Parathyroid adenoma (tissue), 2 donors: ENCODE measurements at regions not wholly inside any gene's neighbourhood (a gene's known extent, or its start where the extent isn't known, plus 50 kb on each side); places are given as distances from the start of the nearest gene placed in this dataset.

Experiments used
- H2AFZ ChIP-seq: fragments of 300-600 bp; sonication (generic); one replicate; pipeline ENCODE4 v1.7.0; 2017; ENCODE audit warnings: antibody characterized with exemption, mild to moderate bottlenecking
- H3K27ac ChIP-seq: fragments of 300-600 bp; sonication (generic); one replicate; pipeline ENCODE4 v1.7.0; 2017
- H3K27me3 ChIP-seq: fragments of 300-600 bp; sonication (generic); one replicate; pipeline ENCODE4 v1.7.0; 2017; ENCODE audit warnings: low read length; ENCODE audit not compliant: control insufficient read depth, insufficient read depth
- H3K36me3 ChIP-seq: fragments of 300-600 bp; sonication (generic); one replicate; pipeline ENCODE4 v1.7.0; 2017; ENCODE audit warnings: low read length; ENCODE audit not compliant: control insufficient read depth, insufficient read depth
- H3K4me1 ChIP-seq: fragments of 300-600 bp; sonication (generic); one replicate; pipeline ENCODE4 v1.7.0; 2017; ENCODE audit warnings: control low read depth
- H3K4me2 ChIP-seq: fragments of 300-600 bp; sonication (generic); one replicate; pipeline ENCODE4 v1.7.0; 2017; ENCODE audit warnings: low read length
- H3K4me3 ChIP-seq: fragments of 300-600 bp; sonication (generic); one replicate; pipeline ENCODE4 v1.7.0; 2017; ENCODE audit warnings: low read depth, low read length
- H3K79me2 ChIP-seq: fragments of 300-600 bp; sonication (generic); one replicate; pipeline ENCODE4 v1.7.0; 2017; ENCODE audit warnings: control low read depth
- H3K9ac ChIP-seq: fragments of 300-600 bp; sonication (generic); one replicate; pipeline ENCODE4 v1.7.0; 2017; ENCODE audit warnings: mild to moderate bottlenecking
- H3K9me3 ChIP-seq: fragments of 300-600 bp; sonication (generic); one replicate; pipeline ENCODE4 v1.7.0; 2017; ENCODE audit warnings: low read length; ENCODE audit not compliant: control insufficient read depth
- TF ChIP-seq, protein P1 (sequence below): fragments of 300-600 bp; sonication (generic); IDR thresholded peaks from one replicate; pipeline ENCODE4 v1.7.0; 2017; ENCODE audit warnings: antibody characterized with exemption, mild to moderate bottlenecking
- donor health status: primary hyperparathyroidism.

GRCh38 chr21:22311741-22312462 lies 1313.7 kb downstream of the NCAM2 start:
- Histone ChIP-seq H3K79me2 (no peaks in the 10 kb centered on the region), H3K4me3 (no peak overlapping the region), H3K9me3 (no peaks in the 10 kb centered on the region), H3K4me1 (no peaks in the 10 kb centered on the region), H3K9ac (no peak overlapping the region), H2AFZ (no peak overlapping the region), H3K27ac (no peak overlapping the region), H3K27me3 (no peaks in the 10 kb centered on the region), H3K4me2 (no peak overlapping the region), H3K36me3 (no peaks in the 10 kb centered on the region)
- TF ChIP-seq, protein P1, sequence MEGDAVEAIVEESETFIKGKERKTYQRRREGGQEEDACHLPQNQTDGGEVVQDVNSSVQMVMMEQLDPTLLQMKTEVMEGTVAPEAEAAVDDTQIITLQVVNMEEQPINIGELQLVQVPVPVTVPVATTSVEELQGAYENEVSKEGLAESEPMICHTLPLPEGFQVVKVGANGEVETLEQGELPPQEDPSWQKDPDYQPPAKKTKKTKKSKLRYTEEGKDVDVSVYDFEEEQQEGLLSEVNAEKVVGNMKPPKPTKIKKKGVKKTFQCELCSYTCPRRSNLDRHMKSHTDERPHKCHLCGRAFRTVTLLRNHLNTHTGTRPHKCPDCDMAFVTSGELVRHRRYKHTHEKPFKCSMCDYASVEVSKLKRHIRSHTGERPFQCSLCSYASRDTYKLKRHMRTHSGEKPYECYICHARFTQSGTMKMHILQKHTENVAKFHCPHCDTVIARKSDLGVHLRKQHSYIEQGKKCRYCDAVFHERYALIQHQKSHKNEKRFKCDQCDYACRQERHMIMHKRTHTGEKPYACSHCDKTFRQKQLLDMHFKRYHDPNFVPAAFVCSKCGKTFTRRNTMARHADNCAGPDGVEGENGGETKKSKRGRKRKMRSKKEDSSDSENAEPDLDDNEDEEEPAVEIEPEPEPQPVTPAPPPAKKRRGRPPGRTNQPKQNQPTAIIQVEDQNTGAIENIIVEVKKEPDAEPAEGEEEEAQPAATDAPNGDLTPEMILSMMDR: no peak

DNA sequence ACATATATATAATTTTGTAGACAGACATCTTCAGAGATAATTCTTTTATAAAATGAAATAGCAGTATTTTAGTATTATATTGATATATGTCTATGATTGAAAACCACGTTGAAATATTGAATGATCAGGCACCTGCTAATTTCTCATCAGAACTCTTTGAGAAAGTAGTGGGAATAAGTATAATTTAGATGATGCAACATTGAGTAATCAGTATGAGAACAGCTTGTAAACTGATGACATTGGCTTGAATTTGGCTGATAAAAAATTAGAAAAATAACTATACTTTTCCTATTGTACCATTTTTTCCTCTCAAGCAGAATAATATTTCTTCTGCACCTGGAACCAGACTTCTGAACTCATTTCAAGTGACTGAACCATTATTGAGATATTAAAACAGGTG lies 1316.8 kb downstream of the NCAM2 start:
- Histone ChIP-seq H3K4me2 (no peak overlapping the region), H3K9ac (no peak overlapping the region), H3K4me1 (no peaks in the 10 kb centered on the region), H3K36me3 (no peaks in the 10 kb centered on the region), H2AFZ (no peak overlapping the region), H3K9me3 (no peaks in the 10 kb centered on the region), H3K27me3 (no peaks in the 10 kb centered on the region), H3K4me3 (no peak overlapping the region), H3K79me2 (no peaks in the 10 kb centered on the region), H3K27ac (no peak overlapping the region)
- TF ChIP-seq, protein P1: no peak

DNA sequence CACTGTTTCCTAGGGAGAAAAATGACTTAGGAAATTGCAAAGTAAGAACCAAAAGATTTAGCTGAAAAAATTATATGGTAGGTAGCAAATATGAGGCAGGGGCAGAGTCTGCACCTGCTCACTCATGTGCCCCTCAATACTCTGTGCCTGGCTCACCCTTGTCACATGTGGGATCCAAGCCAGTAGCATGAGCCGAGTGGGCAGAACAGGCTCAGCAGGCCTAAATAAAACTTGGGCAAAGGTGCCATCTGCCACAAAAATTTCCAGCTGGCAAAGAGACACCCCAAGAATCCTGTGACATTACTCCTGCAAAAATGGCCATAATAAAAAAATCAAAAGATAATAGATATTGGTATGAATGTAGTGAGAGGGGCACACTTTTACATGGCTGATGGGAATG lies 1321.2 kb downstream of the NCAM2 start:
- TF ChIP-seq, protein P1: no peak
- no peaks in the 10 kb centered on the region for H3K9me3 ChIP-seq

DNA sequence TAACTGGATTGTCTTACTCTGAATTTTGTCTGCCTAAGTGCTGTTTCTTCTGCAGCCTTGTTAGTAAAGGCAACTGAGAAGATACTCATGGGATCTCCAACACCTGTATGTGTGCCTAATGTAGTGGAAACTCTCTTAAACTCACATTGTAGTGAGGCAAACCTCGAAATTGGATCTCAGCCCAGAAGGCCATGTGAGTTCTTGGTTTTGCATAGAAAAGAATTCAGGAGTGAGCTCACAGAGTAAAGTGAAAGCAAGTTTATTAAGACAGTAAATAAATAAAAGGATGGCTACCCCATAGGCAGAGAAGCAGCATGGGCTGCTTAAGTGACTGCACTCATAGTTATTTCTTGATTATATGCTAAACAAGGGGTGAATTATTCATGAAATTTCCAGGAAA lies 1344.7 kb downstream of the NCAM2 start:
- Histone ChIP-seq H3K4me2 (no peak overlapping the region), H3K4me1 (no peaks in the 10 kb centered on the region), H3K4me3 (no peak overlapping the region), H2AFZ (no peak overlapping the region), H3K27ac (no peak overlapping the region), H3K36me3 (no peaks in the 10 kb centered on the region), H3K27me3 (no peaks in the 10 kb centered on the region), H3K9ac (no peak overlapping the region), H3K9me3 (no peaks in the 10 kb centered on the region), H3K79me2 (no peaks in the 10 kb centered on the region)
- TF ChIP-seq, protein P1: no peak

More for the DNA sequence above, 1321.2 kb downstream of the NCAM2 start:
- Histone ChIP-seq H2AFZ (no peak overlapping the region), H3K36me3 (no peaks in the 10 kb centered on the region), H3K9ac (no peak overlapping the region), H3K27me3 (no peaks in the 10 kb centered on the region), H3K4me2 (no peak overlapping the region), H3K79me2 (no peaks in the 10 kb centered on the region), H3K4me1 (no peaks in the 10 kb centered on the region), H3K27ac (no peak overlapping the region), H3K4me3 (no peak overlapping the region)

GRCh38 chr21:22343303-22343702 lies 1345.1 kb downstream of the NCAM2 start:
- Histone ChIP-seq H3K79me2 (no peaks in the 10 kb centered on the region), H2AFZ (no peak overlapping the region), H3K27ac (no peak overlapping the region), H3K4me3 (no peak overlapping the region), H3K4me2 (no peak overlapping the region), H3K9me3 (no peaks in the 10 kb centered on the region), H3K9ac (no peak overlapping the region), H3K4me1 (no peaks in the 10 kb centered on the region), H3K27me3 (no peaks in the 10 kb centered on the region), H3K36me3 (no peaks in the 10 kb centered on the region)
- TF ChIP-seq, protein P1: no peak
